ENCODE measurements at regions not wholly inside any gene's neighbourhood (a gene's known extent, or its start where the extent isn't known, plus 50 kb on each side); places are given as distances from the start of the nearest gene placed in this dataset.

DNA sequence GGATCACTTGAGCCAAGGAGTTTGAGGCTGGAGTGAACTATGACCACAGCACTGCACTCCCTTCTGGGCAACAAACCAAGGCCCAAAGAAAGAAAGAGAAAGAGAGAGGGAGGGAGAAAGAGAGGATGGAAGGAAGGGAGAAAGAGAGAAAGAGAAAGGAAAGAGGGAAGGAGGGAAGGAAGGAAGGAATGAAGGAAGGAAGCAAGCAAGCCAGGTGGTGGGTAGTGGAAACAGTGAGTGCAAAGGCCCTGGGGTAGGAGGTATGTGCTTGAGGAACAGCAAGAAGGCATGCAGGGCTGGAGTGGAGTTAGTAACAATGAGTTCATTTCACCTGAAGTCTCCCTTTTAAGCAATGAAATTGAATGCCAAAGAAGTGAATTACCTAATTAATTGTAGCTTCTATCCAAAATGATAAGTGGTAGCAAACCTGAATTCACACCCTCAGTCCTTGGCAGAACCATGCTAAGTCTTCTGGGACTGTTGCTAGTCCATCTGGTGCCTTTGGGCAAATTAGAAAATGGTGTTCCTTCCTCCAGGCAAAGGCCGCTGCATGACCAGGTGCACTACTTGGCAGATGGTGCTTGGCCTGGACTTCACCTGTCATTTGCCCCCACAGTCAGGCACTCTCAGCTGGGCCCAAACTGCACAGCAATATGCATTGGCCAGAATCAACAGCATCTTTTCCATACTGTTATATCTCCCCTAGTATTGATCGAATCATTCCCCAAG lies 67.4 kb upstream of the MPP7 start:
- TF ChIP-seq, protein P1, sequence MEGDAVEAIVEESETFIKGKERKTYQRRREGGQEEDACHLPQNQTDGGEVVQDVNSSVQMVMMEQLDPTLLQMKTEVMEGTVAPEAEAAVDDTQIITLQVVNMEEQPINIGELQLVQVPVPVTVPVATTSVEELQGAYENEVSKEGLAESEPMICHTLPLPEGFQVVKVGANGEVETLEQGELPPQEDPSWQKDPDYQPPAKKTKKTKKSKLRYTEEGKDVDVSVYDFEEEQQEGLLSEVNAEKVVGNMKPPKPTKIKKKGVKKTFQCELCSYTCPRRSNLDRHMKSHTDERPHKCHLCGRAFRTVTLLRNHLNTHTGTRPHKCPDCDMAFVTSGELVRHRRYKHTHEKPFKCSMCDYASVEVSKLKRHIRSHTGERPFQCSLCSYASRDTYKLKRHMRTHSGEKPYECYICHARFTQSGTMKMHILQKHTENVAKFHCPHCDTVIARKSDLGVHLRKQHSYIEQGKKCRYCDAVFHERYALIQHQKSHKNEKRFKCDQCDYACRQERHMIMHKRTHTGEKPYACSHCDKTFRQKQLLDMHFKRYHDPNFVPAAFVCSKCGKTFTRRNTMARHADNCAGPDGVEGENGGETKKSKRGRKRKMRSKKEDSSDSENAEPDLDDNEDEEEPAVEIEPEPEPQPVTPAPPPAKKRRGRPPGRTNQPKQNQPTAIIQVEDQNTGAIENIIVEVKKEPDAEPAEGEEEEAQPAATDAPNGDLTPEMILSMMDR (IDR thresholded peaks at IDR 0.05), result no peak
- TF ChIP-seq POLR2A (IDR thresholded peaks at IDR 0.05), result no peak
